Activated naive CD4-positive, alpha-beta T cell treated with anti-CD3 and anti-CD28 coated beads for 36 hours (primary cell): ENCODE measurements at regions not wholly inside any gene's neighbourhood (a gene's known extent, or its start where the extent isn't known, plus 50 kb on each side); places are given as distances from the start of the nearest gene placed in this dataset.
A peak's percentile ranks its signal among the peaks of the same experiment; 100 is the strongest.
"Not testable (repeated sequence)": the region's sequence is repeated elsewhere in the genome, so short reads cannot be mapped to it uniquely, and the experiment has no call there.

ENCODE experiments used
- CTCF ChIA-PET: fragments of 350-600 bp; sonication (Branson Sonifier 250); formaldehyde crosslinking; loops from one replicate; lab custom pipeline; 2021; ENCODE audit warnings: antibody characterized with exemption; lab: Charles Lee
- DNase-seq: peaks from one replicate; pipeline ENCODE4 v3.0.0-alpha.2; 2020
- H3K27ac Mint-ChIP-seq: one replicate; pipeline ENCODE4 v1.8.0; 2021; ENCODE audit warnings: mild to moderate bottlenecking, mixed read lengths
- H3K27me3 Mint-ChIP-seq: one replicate; pipeline ENCODE4 v1.8.0; 2021; ENCODE audit warnings: low read depth, mixed read lengths
- H3K36me3 Mint-ChIP-seq: one replicate; pipeline ENCODE4 v1.8.0; 2021; ENCODE audit warnings: low read depth, mixed read lengths
- H3K4me1 Mint-ChIP-seq: one replicate; pipeline ENCODE4 v1.8.0; 2021; ENCODE audit warnings: low read depth, mixed read lengths
- H3K4me3 Mint-ChIP-seq: one replicate; pipeline ENCODE4 v1.8.0; 2021; ENCODE audit warnings: mild to moderate bottlenecking, moderate library complexity, mixed read lengths
- H3K9me3 Mint-ChIP-seq: one replicate; pipeline ENCODE4 v1.8.0; 2021; ENCODE audit warnings: mixed read lengths
- intact Hi-C: fragments of 100-400 bp; cut with micrococcal nuclease; formaldehyde crosslinking; loops from one replicate; pipeline ENCODE4 v1.15.1; 2023

DNA sequence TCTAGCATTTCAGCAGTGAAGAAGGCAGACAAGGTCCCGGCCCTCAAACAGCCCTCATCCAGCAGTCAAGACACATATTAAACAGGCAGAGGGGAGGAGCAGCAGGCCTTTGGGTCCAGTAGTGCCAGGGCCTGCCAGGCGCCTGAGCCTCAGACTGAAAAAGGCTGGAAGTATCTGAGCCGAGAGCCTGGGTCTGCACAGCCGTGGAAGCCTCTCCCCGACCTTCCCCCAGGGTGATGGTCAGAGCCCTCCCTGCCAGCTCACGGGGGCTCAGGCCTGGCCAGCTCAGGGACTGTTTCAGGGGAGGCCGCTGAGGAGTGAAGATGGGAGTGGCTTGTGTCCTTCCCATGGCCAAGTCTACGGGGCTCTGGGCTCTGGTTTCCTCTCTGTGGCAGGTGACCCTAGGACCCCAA, 565.2 kb downstream of the PTPRU start:
- Mint-ChIP-seq H3K4me3 (no peak overlapping the region), H3K27ac (no peak overlapping the region), H3K27me3 (peaks cover 5% of the 10 kb centered on the region), H3K4me1 (no peaks in the 10 kb centered on the region), H3K36me3 (no peaks in the 10 kb centered on the region), H3K9me3 (no peaks in the 10 kb centered on the region)
- intact Hi-C loops = no loop called here
- no peak for DNase-seq
- CTCF ChIA-PET = no interaction called here

DNA sequence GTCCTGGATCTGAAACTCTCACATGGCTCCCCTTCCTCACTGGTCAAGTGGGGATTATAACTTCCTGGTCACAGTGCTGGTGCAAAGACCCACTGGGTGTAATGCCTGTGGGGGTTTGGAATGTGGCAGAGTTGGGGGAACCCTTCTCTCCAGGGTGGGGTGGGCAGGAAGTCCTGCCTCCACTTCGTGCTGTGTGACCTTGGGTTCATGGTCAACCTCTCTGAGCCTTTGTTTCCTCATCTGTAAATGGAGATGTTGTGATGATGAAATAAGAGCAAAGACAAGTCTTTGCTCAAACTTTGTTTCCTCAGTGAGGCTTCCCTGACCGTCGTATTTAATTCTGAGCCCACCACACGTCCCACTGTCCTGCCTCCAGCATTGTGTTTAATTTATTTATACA, 564.7 kb downstream of the PTPRU start:
- Mint-ChIP-seq H3K27ac (no peak overlapping the region), H3K4me1 (no peaks in the 10 kb centered on the region), H3K9me3 (peaks cover under 1% of the 10 kb centered on the region), H3K27me3 (peaks cover 5% of the 10 kb centered on the region), H3K4me3 (no peak overlapping the region), H3K36me3 (no peaks in the 10 kb centered on the region)
- no peak for DNase-seq
- CTCF ChIA-PET = no interaction called here
- intact Hi-C loops = no loop called here

DNA sequence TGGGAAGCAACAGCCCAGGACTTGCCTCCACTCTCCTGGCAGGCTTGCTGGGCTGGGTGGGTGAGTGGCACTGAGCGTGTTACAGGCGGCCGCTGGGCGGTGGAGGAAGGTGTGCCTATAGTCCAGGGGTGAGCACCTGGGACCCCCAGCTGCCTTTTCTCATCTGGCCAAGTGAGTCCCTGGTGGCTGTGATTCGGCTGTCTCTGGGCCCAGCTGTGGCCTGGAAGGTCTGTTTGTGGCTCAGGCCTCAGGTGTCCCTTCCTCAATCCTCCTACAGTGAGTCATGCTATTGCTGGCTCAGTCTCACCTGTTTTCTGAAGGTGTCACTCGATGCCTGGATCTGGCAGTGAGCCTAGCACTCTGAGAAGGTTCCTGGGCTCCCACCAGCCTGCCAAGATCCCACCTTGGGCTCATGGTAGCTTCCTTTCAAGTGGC, 564.2 kb downstream of the PTPRU start:
- Mint-ChIP-seq H3K9me3 (peaks cover 5% of the 10 kb centered on the region), H3K27ac (no peak overlapping the region), H3K4me1 (no peaks in the 10 kb centered on the region), H3K36me3 (no peaks in the 10 kb centered on the region), H3K27me3 (peaks cover 5% of the 10 kb centered on the region), H3K4me3 (no peak overlapping the region)
- CTCF ChIA-PET = no interaction called here
- intact Hi-C loops = no loop called here
- DNase-seq = no peak

DNA sequence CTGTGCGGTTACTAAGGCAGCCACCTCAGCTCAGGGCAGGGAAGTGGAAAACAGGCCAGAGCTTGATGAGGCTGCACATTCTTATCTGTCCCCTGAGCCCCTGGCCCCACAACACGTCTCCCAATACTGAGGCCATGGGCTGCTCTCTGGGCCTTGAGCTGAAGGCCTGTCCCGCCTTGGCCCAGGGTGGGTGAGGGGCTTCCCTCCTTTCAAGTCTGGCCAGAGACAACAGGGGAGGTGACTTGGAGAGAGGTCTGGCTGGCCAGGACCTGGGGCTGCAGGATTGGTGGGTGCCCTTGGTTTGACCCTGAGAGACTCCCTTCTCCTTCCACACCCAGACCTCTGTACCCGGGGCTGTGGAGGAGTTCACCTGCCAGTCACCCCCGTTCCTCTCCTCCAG, 563.8 kb downstream of the PTPRU start:
- intact Hi-C loops = no loop called here
- H3K36me3 Mint-ChIP-seq = no peaks in the 10 kb centered on the region
- H3K4me1 Mint-ChIP-seq = no peaks in the 10 kb centered on the region
- DNase-seq = no peak
- H3K4me3 Mint-ChIP-seq = no peak overlapping the region
- CTCF ChIA-PET = no interaction called here
- H3K9me3 Mint-ChIP-seq = peaks cover 7% of the 10 kb centered on the region
- H3K27me3 Mint-ChIP-seq = peaks cover 5% of the 10 kb centered on the region
- H3K27ac Mint-ChIP-seq = no peak overlapping the region

DNA sequence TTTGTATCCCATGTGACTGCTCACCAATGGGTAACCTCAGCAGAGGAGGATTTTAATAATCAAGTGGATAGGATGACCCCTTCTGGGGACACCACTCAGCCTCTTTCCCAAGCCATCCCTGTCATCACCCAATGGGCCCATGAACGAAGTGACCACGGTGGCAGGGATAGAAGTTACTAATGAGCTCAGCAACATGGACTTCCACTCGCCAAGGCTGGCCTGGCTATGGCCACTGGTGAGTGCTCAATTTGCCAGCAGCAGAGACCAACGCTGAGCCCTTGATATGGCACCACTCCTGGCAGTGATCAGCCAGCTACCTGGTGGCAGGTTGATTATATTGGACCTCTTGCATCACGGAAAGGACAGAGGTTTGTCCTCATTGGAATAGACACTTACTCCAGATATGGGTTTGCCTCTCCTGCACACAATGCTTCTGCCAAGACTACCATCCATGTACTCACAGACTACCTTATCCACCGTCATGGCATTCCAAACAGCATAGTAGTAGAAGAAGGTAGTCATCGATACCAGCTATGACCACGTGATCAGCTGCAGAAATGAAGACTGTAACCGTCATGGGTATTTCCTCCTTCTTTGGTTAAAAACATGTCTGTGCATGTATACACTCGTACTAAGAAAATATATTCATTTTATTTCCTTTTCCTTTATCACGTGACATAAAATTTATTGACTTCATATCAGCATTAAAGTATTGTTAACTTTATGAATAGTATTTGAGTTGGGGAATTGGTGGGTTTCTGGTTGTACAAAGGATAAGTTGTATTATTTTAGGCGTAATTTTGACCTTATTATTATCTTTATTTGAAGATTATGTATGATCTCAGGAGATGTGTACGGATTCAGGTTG, 562.6 kb downstream of the PTPRU start:
- CTCF ChIA-PET = no interaction called here
- H3K36me3 Mint-ChIP-seq = no peaks in the 10 kb centered on the region
- no peak overlapping the region for H3K27ac Mint-ChIP-seq
- no peak for DNase-seq
- peaks cover 5% of the 10 kb centered on the region for H3K27me3 Mint-ChIP-seq
- H3K9me3 Mint-ChIP-seq = peaks cover 9% of the 10 kb centered on the region
- intact Hi-C loops = no loop called here
- no peaks in the 10 kb centered on the region for H3K4me1 Mint-ChIP-seq
- H3K4me3 Mint-ChIP-seq = no peak overlapping the region

DNA sequence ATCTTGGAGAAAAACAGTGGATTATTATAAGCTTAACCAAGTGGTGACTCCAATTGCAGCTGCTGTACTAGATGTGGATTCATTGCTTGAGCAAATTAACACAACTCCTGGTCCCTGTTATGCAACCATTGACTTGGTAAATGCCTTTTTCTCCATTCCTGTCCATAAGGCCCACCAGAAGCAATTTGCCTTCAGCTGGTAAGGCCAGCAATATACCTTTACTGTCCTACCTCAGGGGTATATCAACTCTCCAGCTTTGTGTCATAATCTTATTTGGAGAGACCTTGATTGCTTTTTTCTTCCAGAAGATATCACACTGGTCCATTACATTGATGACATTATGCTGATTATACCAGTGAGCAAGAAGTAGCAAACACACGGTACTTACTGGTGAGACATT, 560.8 kb downstream of the PTPRU start:
- H3K36me3 Mint-ChIP-seq, CTCF ChIA-PET, DNase-seq, H3K27me3 Mint-ChIP-seq, H3K4me3 Mint-ChIP-seq, H3K4me1 Mint-ChIP-seq, intact Hi-C loops, H3K9me3 Mint-ChIP-seq, H3K27ac Mint-ChIP-seq: not testable (repeated sequence)

DNA sequence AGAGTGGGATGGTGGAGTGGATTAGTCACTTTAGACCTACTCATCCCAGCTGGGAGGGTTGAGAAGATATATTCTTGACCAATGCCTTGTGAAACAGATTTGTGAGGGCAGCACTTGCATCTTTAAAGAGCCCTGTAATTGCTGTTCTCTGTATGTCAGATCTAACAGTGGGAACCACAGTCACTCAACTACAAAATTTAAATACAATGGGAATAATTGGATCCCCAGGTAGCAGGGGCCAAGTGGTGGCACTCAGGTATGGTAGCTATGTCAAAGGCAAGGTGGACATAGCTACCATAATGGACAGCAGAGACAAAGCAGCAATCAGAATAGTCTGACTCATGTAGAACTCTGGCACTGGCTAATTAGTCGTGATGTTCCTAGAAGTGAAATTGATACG, 559.6 kb downstream of the PTPRU start:
- CTCF ChIA-PET, H3K9me3 Mint-ChIP-seq, H3K27me3 Mint-ChIP-seq, intact Hi-C loops, H3K4me3 Mint-ChIP-seq, H3K36me3 Mint-ChIP-seq, DNase-seq, H3K4me1 Mint-ChIP-seq, H3K27ac Mint-ChIP-seq: not testable (repeated sequence)

DNA sequence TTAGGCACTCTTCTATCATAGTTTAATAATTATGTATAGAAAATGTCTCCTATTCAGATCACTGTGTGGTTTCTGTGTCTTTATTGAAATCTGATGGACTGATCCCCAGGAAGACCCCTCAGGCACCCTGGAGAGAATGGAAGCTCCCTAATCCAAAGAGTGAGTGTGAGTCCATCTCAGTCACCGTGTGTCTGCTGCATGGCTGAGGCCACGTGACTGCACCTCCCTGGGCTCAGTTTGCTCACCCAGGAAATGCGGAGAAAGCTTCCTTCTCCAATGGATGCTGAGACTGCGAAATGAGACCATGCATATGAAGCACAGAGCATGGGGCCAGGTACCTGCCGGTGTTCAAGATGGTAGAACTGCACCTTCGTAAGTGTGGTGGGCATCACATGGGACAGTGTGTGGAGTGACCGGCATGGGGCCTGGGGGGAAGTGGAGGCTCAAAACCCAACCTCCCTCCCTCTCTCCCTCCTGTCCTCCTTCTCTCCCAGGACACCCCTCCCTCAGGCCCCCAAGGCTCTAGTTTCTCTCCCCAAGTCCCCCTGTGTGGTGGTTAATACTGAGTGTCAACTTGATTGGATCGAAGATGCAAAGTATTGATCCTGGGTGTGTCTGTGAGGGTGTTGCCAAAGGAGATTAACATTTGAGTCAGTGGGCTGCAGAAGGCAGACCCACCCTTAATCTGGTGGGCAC, 557.5 kb downstream of the PTPRU start:
- DNase-seq = no peak
- H3K27ac Mint-ChIP-seq = no peak overlapping the region
- no peak overlapping the region for H3K4me3 Mint-ChIP-seq
- no peaks in the 10 kb centered on the region for H3K36me3 Mint-ChIP-seq
- no peaks in the 10 kb centered on the region for H3K4me1 Mint-ChIP-seq
- CTCF ChIA-PET = interaction anchor here (0.6 to 2.7 kb wide), 3 partner anchors 22 to 587 kb away, joined by 3 to 9 read pairs (median 4); no protein-coding TSS in a partner anchor
- H3K27me3 Mint-ChIP-seq = peaks cover 4% of the 10 kb centered on the region
- intact Hi-C loops = loop anchor here (1.0 to 5.0 kb wide), 3 partner anchors 55 to 914 kb away; no protein-coding TSS in a partner anchor
- H3K9me3 Mint-ChIP-seq = peaks cover 9% of the 10 kb centered on the region

DNA sequence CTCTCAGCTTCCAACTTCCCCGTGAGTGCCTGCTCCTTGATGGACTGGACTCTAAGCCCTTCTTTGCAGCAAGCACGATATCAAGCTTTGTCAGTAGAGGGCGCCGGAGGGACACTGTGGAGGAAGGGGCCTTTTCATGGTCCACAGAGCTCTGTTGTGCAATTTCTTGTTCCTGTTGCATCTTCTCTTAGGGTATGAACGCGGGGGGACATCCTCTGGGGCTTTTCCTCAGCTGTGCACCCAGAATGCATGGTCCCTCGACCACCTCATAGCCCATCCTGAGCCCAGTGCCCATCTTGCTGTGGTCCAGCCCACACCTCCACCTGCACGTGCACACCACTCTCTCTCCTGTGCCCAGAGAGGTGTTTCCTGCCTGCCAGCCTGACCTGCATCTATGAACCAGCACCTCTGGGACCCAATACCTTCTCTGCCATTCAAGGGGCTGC, 556.8 kb downstream of the PTPRU start:
- Mint-ChIP-seq H3K36me3 (no peaks in the 10 kb centered on the region), H3K9me3 (peaks cover 9% of the 10 kb centered on the region), H3K4me3 (no peak overlapping the region), H3K4me1 (no peaks in the 10 kb centered on the region), H3K27me3 (peaks cover 5% of the 10 kb centered on the region), H3K27ac (no peak overlapping the region)
- CTCF ChIA-PET = interaction anchor here (0.6 to 2.7 kb wide), 3 partner anchors 21 to 587 kb away, joined by 3 to 9 read pairs (median 4); no protein-coding TSS in a partner anchor
- intact Hi-C loops = loop anchor here (1.0 to 5.0 kb wide), 3 partner anchors 56 to 915 kb away; no protein-coding TSS in a partner anchor
- peak; percentile 89 for DNase-seq

DNA sequence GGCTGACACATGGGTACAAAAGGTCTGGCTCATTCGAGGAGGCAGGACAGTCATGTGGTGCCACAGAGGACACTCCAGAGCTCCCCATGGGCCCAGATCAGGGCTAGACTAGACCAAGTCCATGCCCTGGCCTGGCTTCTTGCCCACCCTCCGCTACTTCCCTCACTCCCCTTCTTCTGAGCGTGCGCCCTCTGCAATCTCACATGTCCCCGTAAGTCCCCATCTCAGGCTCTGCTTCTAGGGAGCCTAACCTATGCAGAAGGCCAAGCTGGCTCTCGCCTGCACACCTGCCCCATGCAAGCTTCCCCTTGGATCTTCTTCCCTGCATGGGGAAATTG, 553.6 kb downstream of the PTPRU start:
- CTCF ChIA-PET = no interaction called here
- Mint-ChIP-seq H3K4me1 (no peaks in the 10 kb centered on the region), H3K27ac (no peak overlapping the region), H3K4me3 (no peak overlapping the region), H3K36me3 (no peaks in the 10 kb centered on the region), H3K27me3 (peaks cover 9% of the 10 kb centered on the region), H3K9me3 (peaks cover 2% of the 10 kb centered on the region)
- DNase-seq = no peak
- intact Hi-C loops = loop anchor here (5.0 kb wide), 1 partner anchor 297 kb away; no protein-coding TSS in a partner anchor

DNA sequence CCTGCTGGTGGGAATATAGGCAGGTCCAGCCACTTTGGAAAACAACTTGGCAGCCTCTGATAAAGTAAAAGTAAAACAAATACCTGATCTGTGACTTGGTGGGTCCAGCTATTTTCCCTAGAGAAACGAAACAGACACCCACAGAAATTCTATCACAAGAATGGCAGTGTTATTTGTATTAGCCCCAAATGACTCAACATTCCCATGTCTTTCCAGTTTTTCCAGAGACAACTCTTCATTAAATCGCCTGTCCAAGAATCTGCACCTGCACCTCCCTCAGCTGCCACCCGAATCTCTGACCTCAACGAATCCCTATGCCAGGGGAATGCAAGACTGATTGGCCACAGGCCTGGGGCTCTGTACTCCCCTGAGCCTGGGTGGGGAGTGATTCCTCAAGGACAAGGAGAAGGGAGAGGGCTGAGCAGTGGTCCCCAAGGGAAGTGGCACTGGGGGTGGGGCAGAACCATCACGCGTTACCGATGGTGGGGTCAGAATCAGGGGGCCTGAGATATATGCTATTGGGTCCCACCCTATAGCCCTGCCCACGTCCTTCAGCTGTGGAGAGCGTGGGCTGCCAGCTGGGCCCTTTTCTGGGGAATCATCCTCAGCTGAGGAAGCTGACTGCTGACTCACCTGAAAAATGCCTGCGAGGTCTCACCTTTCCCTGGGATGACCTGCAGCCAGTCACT, 553.0 kb downstream of the PTPRU start:
- Mint-ChIP-seq H3K4me3 (no peak overlapping the region), H3K4me1 (no peaks in the 10 kb centered on the region), H3K27ac (no peak overlapping the region), H3K27me3 (peaks cover 9% of the 10 kb centered on the region), H3K9me3 (no peaks in the 10 kb centered on the region), H3K36me3 (no peaks in the 10 kb centered on the region)
- no peak for DNase-seq
- CTCF ChIA-PET = no interaction called here
- intact Hi-C loops = no loop called here
